ENCODE measurements at regions not wholly inside any gene's neighbourhood (a gene's known extent, or its start where the extent isn't known, plus 50 kb on each side); places are given as distances from the start of the nearest gene placed in this dataset.

DNA sequence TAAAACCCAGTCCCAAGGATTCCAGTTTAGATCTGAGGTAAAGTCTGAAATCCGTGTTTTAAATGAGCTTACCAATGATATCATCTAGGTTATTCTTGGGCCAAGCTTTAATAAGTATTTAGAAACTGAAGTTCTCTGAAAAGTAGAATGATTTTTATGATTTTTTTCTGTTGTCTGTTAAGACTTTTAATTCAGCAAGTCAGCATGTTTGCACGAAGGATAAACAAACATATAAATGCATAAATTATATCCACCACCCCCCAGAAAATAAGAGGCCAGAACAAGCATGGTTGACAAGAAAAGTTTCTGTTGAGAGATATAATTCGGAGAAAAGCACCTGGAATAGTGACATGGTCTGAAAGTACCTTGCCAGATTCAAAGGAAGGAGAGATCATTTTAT lies 655.7 kb downstream of the NOVA1 start:
- Histone ChIP-seq H3K27me3 (no peaks in the 10 kb centered on the region), H3K9me3 (no peaks in the 10 kb centered on the region), H3K27ac (no peak overlapping the region), H3K36me3 (no peaks in the 10 kb centered on the region), H3K4me3 (no peak overlapping the region), H3K4me1 (ENCODE audit: insufficient read depth) (no peaks in the 10 kb centered on the region)
- TF ChIP-seq, protein P1, sequence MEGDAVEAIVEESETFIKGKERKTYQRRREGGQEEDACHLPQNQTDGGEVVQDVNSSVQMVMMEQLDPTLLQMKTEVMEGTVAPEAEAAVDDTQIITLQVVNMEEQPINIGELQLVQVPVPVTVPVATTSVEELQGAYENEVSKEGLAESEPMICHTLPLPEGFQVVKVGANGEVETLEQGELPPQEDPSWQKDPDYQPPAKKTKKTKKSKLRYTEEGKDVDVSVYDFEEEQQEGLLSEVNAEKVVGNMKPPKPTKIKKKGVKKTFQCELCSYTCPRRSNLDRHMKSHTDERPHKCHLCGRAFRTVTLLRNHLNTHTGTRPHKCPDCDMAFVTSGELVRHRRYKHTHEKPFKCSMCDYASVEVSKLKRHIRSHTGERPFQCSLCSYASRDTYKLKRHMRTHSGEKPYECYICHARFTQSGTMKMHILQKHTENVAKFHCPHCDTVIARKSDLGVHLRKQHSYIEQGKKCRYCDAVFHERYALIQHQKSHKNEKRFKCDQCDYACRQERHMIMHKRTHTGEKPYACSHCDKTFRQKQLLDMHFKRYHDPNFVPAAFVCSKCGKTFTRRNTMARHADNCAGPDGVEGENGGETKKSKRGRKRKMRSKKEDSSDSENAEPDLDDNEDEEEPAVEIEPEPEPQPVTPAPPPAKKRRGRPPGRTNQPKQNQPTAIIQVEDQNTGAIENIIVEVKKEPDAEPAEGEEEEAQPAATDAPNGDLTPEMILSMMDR (IDR thresholded peaks at IDR 0.05) = no peak
- TF ChIP-seq POLR2A (IDR thresholded peaks at IDR 0.05) (no peak), EP300 (IDR thresholded peaks at IDR 0.05) (no peak)
- 74 to 78% (median 78%) methylated on average over 3 of the region's 3 CpGs for WGBS, 3 donors
- no peak for DNase-seq
- intact Hi-C loops (cut with DNase I) = no loop called here

DNA sequence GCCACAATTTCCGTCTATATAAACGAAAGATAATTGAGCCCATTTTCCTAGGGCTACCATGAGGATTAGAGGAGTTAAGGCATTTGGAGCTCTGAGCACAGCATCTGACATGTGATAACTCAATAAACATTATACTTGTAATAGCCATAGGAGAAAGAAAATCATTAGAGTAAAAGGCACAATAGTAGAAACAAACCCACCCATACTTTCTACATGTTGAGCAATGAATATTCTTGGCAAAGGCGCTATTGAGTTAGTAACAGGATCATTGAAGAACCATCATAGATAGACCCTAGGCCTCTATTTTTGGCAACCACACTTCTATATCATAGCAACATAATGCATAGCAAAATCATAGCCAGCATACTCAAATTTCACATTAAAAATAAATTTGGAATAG lies 664.1 kb downstream of the NOVA1 start:
- H3K4me3 ChIP-seq = no peak overlapping the region
- no peaks in the 10 kb centered on the region for H3K36me3 ChIP-seq
- H3K27ac ChIP-seq = no peak overlapping the region
- DNase-seq = no peak
- 88 to 91% (median 88%) methylated on average over 3 of the region's 3 CpGs for WGBS, 3 donors
- H3K4me1 ChIP-seq (ENCODE audit: insufficient read depth) = no peaks in the 10 kb centered on the region
- no peaks in the 10 kb centered on the region for H3K27me3 ChIP-seq
- no peaks in the 10 kb centered on the region for H3K9me3 ChIP-seq
- TF ChIP-seq, protein P1 (IDR thresholded peaks at IDR 0.05) = no peak
- no peak for TF ChIP-seq POLR2A (IDR thresholded peaks at IDR 0.05)
- TF ChIP-seq EP300 (IDR thresholded peaks at IDR 0.05) = no peak
- intact Hi-C loops (cut with DNase I) = no loop called here

DNA sequence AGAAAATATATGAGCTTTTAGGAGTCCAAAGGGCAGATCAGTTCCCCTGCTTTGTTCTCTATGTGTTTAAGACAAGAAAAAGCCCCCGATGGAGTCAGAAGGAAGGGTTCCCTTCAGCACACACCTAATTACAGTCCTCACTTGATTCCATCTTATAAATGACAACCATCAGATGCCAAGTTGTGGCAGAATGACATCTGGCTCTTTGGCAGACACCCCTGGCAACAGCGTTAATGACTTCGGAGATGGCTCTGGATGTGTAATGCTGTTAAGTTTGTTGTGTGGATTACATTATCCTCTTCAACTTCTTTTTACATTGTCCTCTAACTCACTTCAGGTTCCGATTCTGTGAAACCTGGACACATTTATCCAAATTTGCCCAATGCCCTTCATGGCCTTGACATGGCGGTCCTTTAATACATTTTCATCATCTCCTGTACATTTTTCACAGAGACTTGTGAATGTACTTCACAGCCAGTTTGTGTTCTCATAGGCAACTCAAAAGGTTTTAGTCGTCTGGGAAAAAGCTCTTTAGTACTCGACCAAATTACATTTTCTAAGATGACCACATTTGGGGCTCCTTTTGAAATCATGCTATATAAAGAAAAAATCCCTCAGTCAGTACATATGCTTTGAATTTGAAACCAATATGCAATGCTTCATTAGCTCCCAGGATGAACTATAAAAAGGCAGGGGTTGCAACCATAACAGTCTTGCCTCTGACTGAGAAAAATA lies 667.8 kb downstream of the NOVA1 start:
- TF ChIP-seq POLR2A (IDR thresholded peaks at IDR 0.05) (no peak), EP300 (IDR thresholded peaks at IDR 0.05) (no peak)
- TF ChIP-seq, protein P1 (IDR thresholded peaks at IDR 0.05) = no peak
- WGBS, 3 donors = 91% methylated on average over 7 of the region's 7 CpGs
- H3K4me3 ChIP-seq = no peak overlapping the region
- DNase-seq = no peak
- no peaks in the 10 kb centered on the region for H3K9me3 ChIP-seq
- H3K27me3 ChIP-seq = no peaks in the 10 kb centered on the region
- no peaks in the 10 kb centered on the region for H3K36me3 ChIP-seq
- no peaks in the 10 kb centered on the region for H3K4me1 ChIP-seq (ENCODE audit: insufficient read depth)
- intact Hi-C loops (cut with DNase I) = no loop called here
- no peak overlapping the region for H3K27ac ChIP-seq

DNA sequence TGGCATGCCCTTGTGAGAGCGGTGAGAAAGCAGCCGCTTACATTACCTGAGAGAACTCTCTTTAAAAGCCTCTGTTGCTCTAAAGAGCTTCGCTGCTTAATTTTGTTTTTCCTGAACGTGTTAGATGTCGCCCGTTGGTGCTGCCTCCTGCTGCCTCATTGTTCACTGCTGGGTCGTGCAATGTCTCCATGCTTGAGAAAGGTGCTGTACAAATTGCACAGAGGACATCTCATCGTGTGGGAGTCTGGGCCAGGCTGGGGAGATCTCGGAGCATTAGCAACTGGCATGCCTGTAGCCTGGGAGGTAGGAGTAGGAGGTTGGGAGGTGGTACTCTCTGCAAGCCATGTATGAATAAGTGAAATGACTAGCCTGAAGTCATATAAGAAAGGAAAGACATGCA lies 686.0 kb downstream of the NOVA1 start:
- no peaks in the 10 kb centered on the region for H3K4me1 ChIP-seq (ENCODE audit: insufficient read depth)
- H3K4me3 ChIP-seq = no peak overlapping the region
- 77 to 82% (median 78%) methylated on average over 9 of the region's 9 CpGs for WGBS, 3 donors
- no peak overlapping the region for H3K27ac ChIP-seq
- no peak for DNase-seq
- TF ChIP-seq, protein P1 (IDR thresholded peaks at IDR 0.05) = no peak
- H3K27me3 ChIP-seq = no peaks in the 10 kb centered on the region
- intact Hi-C loops (cut with DNase I) = no loop called here
- no peaks in the 10 kb centered on the region for H3K9me3 ChIP-seq
- H3K36me3 ChIP-seq = no peaks in the 10 kb centered on the region

Measured in ovary (tissue), 7 donors.